ENCODE measurements at regions not wholly inside any gene's neighbourhood (a gene's known extent, or its start where the extent isn't known, plus 50 kb on each side); places are given as distances from the start of the nearest gene placed in this dataset.
"Not testable (repeated sequence)": the region's sequence is repeated elsewhere in the genome, so short reads cannot be mapped to it uniquely, and the experiment has no call there.

- no peak for DNase-seq (ENCODE audit: insufficient read length, low spot score)
- no peak for FAIRE-seq
- no peak for TF ChIP-seq CTCF (IDR thresholded peaks at IDR 0.05; ENCODE audit: insufficient read depth, missing control alignments)
Measured at GRCh38 chr5:110836851-110837250, 98.0 kb downstream of the SLC25A46 start.

- FAIRE-seq; DNase-seq (ENCODE audit: insufficient read length, low spot score): not testable (repeated sequence)
Measured at GRCh38 chr5:110838357-110838756, 99.5 kb downstream of the SLC25A46 start.

- DNase-seq (ENCODE audit: insufficient read length, low spot score) (no peak), FAIRE-seq (no peak)
- no peak for TF ChIP-seq CTCF (IDR thresholded peaks at IDR 0.05; ENCODE audit: insufficient read depth, missing control alignments)
Measured at GRCh38 chr5:110838961-110839360, 100.2 kb downstream of the SLC25A46 start.

- TF ChIP-seq CTCF (IDR thresholded peaks at IDR 0.05; ENCODE audit: insufficient read depth, missing control alignments): no peak
- DNase-seq (ENCODE audit: insufficient read length, low spot score) (no peak), FAIRE-seq (no peak)
Measured at GRCh38 chr5:110840347-110840960, 101.6 kb downstream of the SLC25A46 start.

GRCh38 chr5:110841137-110841536 is 102.3 kb downstream of the SLC25A46 start:
- DNase-seq (ENCODE audit: insufficient read length, low spot score): no peak
- FAIRE-seq: no peak
- no peak for TF ChIP-seq CTCF (IDR thresholded peaks at IDR 0.05; ENCODE audit: insufficient read depth, missing control alignments)

- FAIRE-seq: no peak
- no peak for TF ChIP-seq CTCF (IDR thresholded peaks at IDR 0.05; ENCODE audit: insufficient read depth, missing control alignments)
- no peak for DNase-seq (ENCODE audit: insufficient read length, low spot score)
Measured at GRCh38 chr5:110842948-110843347, 104.1 kb downstream of the SLC25A46 start.

GRCh38 chr5:110844251-110844650 is 105.4 kb downstream of the SLC25A46 start:
- DNase-seq (ENCODE audit: insufficient read length, low spot score) (no peak), FAIRE-seq (no peak)
- TF ChIP-seq CTCF (IDR thresholded peaks at IDR 0.05; ENCODE audit: insufficient read depth, missing control alignments): no peak
